ENCODE measurements at regions not wholly inside any gene's neighbourhood (a gene's known extent, or its start where the extent isn't known, plus 50 kb on each side); places are given as distances from the start of the nearest gene placed in this dataset.
"Not testable (repeated sequence)": the region's sequence is repeated elsewhere in the genome, so short reads cannot be mapped to it uniquely, and the experiment has no call there.

GRCh38 chr18:22827741-22828140, 105.4 kb upstream of the RBBP8 start:
- H3K36me3 Mint-ChIP-seq: no peaks in the 10 kb centered on the region
- H3K4me1 Mint-ChIP-seq: no peaks in the 10 kb centered on the region
- H3K9me3 Mint-ChIP-seq: peaks cover 0 to 5% (median 0%) of the 10 kb centered on the region in 3 donors
- peaks cover 9% of the 10 kb centered on the region for H3K27me3 Mint-ChIP-seq
- H3K27ac Mint-ChIP-seq: peak overlapping the region in 1 of 3 donors; percentile 40
- H3K4me3 Mint-ChIP-seq: no peak overlapping the region

GRCh38 chr18:22828171-22828570, 105.0 kb upstream of the RBBP8 start:
- Mint-ChIP-seq H3K36me3 (no peaks in the 10 kb centered on the region), H3K9me3 (peaks cover 0 to 5% (median 0%) of the 10 kb centered on the region in 3 donors), H3K27me3 (peaks cover 9% of the 10 kb centered on the region)

GRCh38 chr18:22828583-22828982, 104.5 kb upstream of the RBBP8 start:
- H3K4me3 Mint-ChIP-seq, H3K9me3 Mint-ChIP-seq, H3K27me3 Mint-ChIP-seq, H3K36me3 Mint-ChIP-seq, H3K4me1 Mint-ChIP-seq, H3K27ac Mint-ChIP-seq: not testable (repeated sequence)

More at GRCh38 chr18:22828171-22828570, 105.0 kb upstream of the RBBP8 start:
- no peak overlapping the region for H3K4me3 Mint-ChIP-seq
- peak overlapping the region in 2 of 3 donors; percentile 25 to 40 for H3K27ac Mint-ChIP-seq
- no peaks in the 10 kb centered on the region for H3K4me1 Mint-ChIP-seq

GRCh38 chr18:22829781-22830180, 103.3 kb upstream of the RBBP8 start:
- peaks cover 13% of the 10 kb centered on the region for H3K27me3 Mint-ChIP-seq

DNA sequence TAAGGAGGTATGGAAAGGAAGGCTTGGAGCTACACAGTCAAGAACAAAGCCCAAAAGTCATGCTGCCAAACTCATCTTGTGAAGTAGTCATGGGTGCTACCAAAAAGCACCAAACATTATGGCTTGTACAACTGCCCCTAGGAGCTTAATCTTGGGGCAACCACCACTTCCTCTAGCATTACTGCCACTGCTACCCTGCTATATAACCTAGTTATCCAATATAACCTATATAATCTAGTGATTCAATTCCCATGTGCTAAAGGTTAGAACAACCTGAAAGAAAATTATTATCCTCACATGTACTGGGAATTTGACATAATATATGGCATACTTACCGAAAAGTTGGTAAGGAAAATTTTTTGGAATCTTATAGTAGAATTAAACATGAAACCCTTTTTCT, 102.6 kb upstream of the RBBP8 start:
- peaks cover 14% of the 10 kb centered on the region for H3K27me3 Mint-ChIP-seq
- no peaks in the 10 kb centered on the region for H3K36me3 Mint-ChIP-seq
- H3K27ac Mint-ChIP-seq: no peak overlapping the region
- peaks cover 0 to 5% (median 0%) of the 10 kb centered on the region in 3 donors for H3K9me3 Mint-ChIP-seq
- H3K4me3 Mint-ChIP-seq: no peak overlapping the region
- H3K4me1 Mint-ChIP-seq: no peaks in the 10 kb centered on the region

More at GRCh38 chr18:22829781-22830180, 103.3 kb upstream of the RBBP8 start:
- no peaks in the 10 kb centered on the region for H3K4me1 Mint-ChIP-seq
- H3K27ac Mint-ChIP-seq: no peak overlapping the region
- H3K4me3 Mint-ChIP-seq: no peak overlapping the region
- no peaks in the 10 kb centered on the region for H3K36me3 Mint-ChIP-seq
- H3K9me3 Mint-ChIP-seq: peaks cover 0 to 5% (median 0%) of the 10 kb centered on the region in 3 donors

DNA sequence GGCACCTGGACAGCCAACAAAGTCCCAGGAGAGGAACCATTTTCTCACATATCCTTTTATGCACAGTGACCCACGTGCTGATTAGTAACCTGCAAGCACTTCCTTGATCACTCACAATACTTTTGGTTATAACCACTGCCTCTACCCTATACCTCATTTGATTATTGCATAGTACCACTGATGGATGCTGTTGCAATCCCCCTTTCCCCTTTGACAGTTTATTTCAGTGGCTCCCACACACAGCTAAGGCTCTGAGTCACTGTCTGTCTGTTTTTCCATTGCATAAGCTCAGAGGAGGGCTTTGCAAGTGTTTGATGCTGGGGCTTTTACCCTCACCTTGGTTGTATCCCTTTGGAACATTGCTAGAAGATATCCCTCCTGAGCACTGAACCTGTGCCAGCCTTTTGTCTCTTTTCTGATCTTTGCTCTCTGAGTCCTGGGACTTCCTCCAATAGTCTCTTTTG, 101.7 kb upstream of the RBBP8 start:
- Mint-ChIP-seq H3K36me3 (no peaks in the 10 kb centered on the region), H3K4me3 (no peak overlapping the region), H3K27me3 (peaks cover 12% of the 10 kb centered on the region), H3K9me3 (peaks cover 0 to 5% (median 0%) of the 10 kb centered on the region in 3 donors), H3K27ac (no peak overlapping the region), H3K4me1 (no peaks in the 10 kb centered on the region)

- Mint-ChIP-seq H3K4me1 (no peaks in the 10 kb centered on the region), H3K27ac (no peak overlapping the region), H3K4me3 (no peak overlapping the region), H3K27me3 (peaks cover 8% of the 10 kb centered on the region), H3K9me3 (no peaks in the 10 kb centered on the region), H3K36me3 (no peaks in the 10 kb centered on the region)
These were observed 96.2 kb upstream of the RBBP8 start for GRCh38 chr18:22836932-22837331.

DNA sequence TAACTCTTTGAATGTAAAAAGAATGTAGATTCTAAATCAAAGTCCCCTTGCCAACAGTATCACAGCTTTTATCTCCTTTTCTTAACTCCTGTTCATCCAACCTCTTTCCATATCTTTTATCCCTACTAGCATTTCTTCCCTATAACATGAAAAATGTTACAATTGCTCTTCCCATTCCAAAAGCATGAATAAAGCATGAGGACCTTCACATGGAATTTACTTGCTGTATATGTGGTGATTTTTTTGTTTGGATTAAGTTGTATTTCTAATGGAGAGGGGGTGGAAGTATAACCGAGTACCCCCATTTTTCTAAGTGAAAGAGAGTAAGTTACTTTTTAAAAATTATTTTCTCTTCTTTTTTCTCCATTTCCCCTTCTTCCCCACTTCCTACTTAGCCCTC, 94.9 kb upstream of the RBBP8 start:
- H3K4me1 Mint-ChIP-seq: no peaks in the 10 kb centered on the region
- no peaks in the 10 kb centered on the region for H3K9me3 Mint-ChIP-seq
- H3K4me3 Mint-ChIP-seq: no peak overlapping the region
- no peak overlapping the region for H3K27ac Mint-ChIP-seq
- H3K36me3 Mint-ChIP-seq: no peaks in the 10 kb centered on the region
- peaks cover 5% of the 10 kb centered on the region for H3K27me3 Mint-ChIP-seq

GRCh38 chr18:22838639-22839277, 94.4 kb upstream of the RBBP8 start:
- Mint-ChIP-seq H3K9me3 (no peaks in the 10 kb centered on the region), H3K27me3 (peaks cover 5% of the 10 kb centered on the region), H3K4me1 (no peaks in the 10 kb centered on the region), H3K4me3 (no peak overlapping the region), H3K27ac (no peak overlapping the region), H3K36me3 (no peaks in the 10 kb centered on the region)

GRCh38 chr18:22839340-22839821, 93.7 kb upstream of the RBBP8 start:
- Mint-ChIP-seq H3K36me3 (no peaks in the 10 kb centered on the region), H3K9me3 (no peaks in the 10 kb centered on the region), H3K27ac (no peak overlapping the region), H3K4me1 (no peaks in the 10 kb centered on the region), H3K27me3 (peaks cover 2% of the 10 kb centered on the region), H3K4me3 (no peak overlapping the region)

GRCh38 chr18:22840606-22841144, 92.5 kb upstream of the RBBP8 start:
- H3K9me3 Mint-ChIP-seq: no peaks in the 10 kb centered on the region
- no peak overlapping the region for H3K4me3 Mint-ChIP-seq
- H3K4me1 Mint-ChIP-seq: no peaks in the 10 kb centered on the region
- H3K27ac Mint-ChIP-seq: no peak overlapping the region
- H3K27me3 Mint-ChIP-seq: no peaks in the 10 kb centered on the region
- no peaks in the 10 kb centered on the region for H3K36me3 Mint-ChIP-seq

DNA sequence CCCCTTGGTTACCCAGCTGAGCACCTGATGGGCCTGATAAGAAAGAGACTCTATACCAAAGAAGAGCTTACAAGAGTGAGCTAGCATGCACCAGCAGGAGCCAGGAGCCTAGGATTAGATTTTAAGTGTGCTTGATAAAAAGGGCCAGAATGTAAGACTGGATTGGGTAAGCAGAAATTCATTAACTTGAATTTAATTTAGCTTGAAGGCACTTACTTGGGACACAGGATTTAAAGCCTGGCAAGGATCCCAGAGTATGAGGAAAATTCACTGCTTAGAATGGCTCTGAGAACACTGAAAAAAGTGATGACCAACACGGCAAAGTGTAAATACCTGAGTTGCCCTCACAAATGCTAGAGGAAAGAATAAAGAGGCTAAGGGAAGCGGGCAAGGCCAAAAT, 91.3 kb upstream of the RBBP8 start:
- Mint-ChIP-seq H3K36me3 (no peaks in the 10 kb centered on the region), H3K9me3 (no peaks in the 10 kb centered on the region), H3K4me3 (no peak overlapping the region), H3K4me1 (no peaks in the 10 kb centered on the region), H3K27ac (no peak overlapping the region), H3K27me3 (no peaks in the 10 kb centered on the region)

GRCh38 chr18:22844190-22844589, 88.9 kb upstream of the RBBP8 start:
- no peaks in the 10 kb centered on the region for H3K27me3 Mint-ChIP-seq
- no peaks in the 10 kb centered on the region for H3K9me3 Mint-ChIP-seq
- H3K4me1 Mint-ChIP-seq: no peaks in the 10 kb centered on the region
- no peak overlapping the region for H3K4me3 Mint-ChIP-seq
- H3K27ac Mint-ChIP-seq: no peak overlapping the region
- H3K36me3 Mint-ChIP-seq: peaks cover 3% of the 10 kb centered on the region

DNA sequence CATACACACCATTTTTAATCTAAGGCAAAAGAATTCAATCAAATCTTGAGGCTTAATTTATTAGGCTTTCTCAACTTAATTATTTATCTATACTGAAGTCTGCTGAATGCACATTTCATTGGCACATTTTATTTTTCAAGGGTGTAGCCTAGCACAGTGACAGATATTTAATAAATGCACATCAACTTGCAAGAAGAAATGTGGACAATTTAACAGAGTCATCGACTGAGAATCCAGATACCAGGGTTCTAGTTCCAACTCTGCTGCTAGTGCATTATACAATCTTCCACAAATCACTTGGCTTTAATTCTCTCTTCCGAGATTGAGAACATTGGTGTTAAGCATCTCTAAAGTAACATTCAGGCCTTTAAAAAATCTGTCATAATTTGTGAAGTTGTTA, 88.5 kb upstream of the RBBP8 start:
- Mint-ChIP-seq H3K27ac (no peak overlapping the region), H3K27me3 (no peaks in the 10 kb centered on the region), H3K4me3 (no peak overlapping the region), H3K4me1 (no peaks in the 10 kb centered on the region), H3K36me3 (peaks cover 3% of the 10 kb centered on the region), H3K9me3 (no peaks in the 10 kb centered on the region)

DNA sequence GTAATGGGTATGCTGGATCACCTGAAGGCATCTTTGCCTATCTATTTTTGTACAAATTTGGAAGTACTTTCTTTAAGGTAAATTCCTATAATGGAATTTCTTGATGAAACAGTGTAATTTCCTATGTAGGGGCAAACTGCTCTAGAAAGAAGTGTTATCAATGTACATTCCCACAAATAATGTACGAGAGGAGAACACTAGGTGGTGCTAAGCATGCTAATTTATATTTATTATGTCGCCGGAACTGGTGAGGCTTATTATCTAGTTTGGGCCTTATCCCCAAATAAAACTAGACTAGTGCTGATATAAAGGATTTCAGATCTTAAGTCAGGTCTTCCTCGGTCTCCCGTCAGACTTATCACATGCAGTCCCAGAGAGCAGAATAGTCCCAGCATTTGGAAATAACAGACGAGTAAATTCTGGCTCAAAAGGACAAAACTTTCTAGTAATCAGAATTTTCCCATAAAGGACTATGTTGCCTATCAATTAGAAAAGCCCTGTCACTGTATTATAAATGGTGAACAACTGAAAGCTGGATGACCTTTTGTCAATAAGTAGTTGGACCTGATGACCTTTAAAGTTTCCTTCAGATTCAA, 86.9 kb upstream of the RBBP8 start:
- no peaks in the 10 kb centered on the region for H3K9me3 Mint-ChIP-seq
- H3K4me3 Mint-ChIP-seq: no peak overlapping the region
- H3K27me3 Mint-ChIP-seq: no peaks in the 10 kb centered on the region
- H3K4me1 Mint-ChIP-seq: no peaks in the 10 kb centered on the region
- no peak overlapping the region for H3K27ac Mint-ChIP-seq
- peaks cover 4% of the 10 kb centered on the region for H3K36me3 Mint-ChIP-seq

GRCh38 chr18:22846697-22847096, 86.4 kb upstream of the RBBP8 start:
- Mint-ChIP-seq H3K4me3 (no peak overlapping the region), H3K27me3 (no peaks in the 10 kb centered on the region), H3K4me1 (no peaks in the 10 kb centered on the region), H3K36me3 (peaks cover 4% of the 10 kb centered on the region), H3K9me3 (no peaks in the 10 kb centered on the region), H3K27ac (no peak overlapping the region)
